SK-N-MC (cell line): ENCODE measurements at regions not wholly inside any gene's neighbourhood (a gene's known extent, or its start where the extent isn't known, plus 50 kb on each side); places are given as distances from the start of the nearest gene placed in this dataset.

Source experiments
- DNase-seq: peaks from one replicate; pipeline ENCODE4 v3.0.0-alpha.2; 2011; ENCODE audit warnings: low read depth, low spot score
- H3K27ac ChIP-seq: fragments of 200-600 bp; sonication (generic); 2 replicates; pipeline ENCODE4 v1.5.1; 2016; ENCODE audit warnings: mixed run types
- H3K36me3 ChIP-seq: fragments of 200-600 bp; sonication (generic); 2 replicates; pipeline ENCODE4 v1.6.1; 2017; ENCODE audit warnings: antibody characterized with exemption, low read length, mixed read lengths; ENCODE audit not compliant: insufficient read depth
- H3K4me3 ChIP-seq: fragments of 200-600 bp; sonication (generic); 2 replicates; pipeline ENCODE4 v1.5.1; 2016
- H3K9ac ChIP-seq: fragments of 200-600 bp; sonication (generic); 2 replicates; pipeline ENCODE4 v1.8.0; 2017; ENCODE audit warnings: mixed run types, mixed read lengths; ENCODE audit not compliant: insufficient read length
- H3K9me3 ChIP-seq: fragments of 200-600 bp; sonication (generic); 2 replicates; pipeline ENCODE4 v1.6.1; 2017; ENCODE audit warnings: low read depth, mild to moderate bottlenecking, antibody characterized with exemption, low read length, moderate library complexity, mixed read lengths
- EZH2 ChIP-seq: fragments of 200-600 bp; sonication (generic); IDR thresholded peaks from one replicate; pipeline ENCODE4 v1.6.1; 2017; ENCODE audit warnings: antibody characterized with exemption
- FOXP2 ChIP-seq: optimal IDR thresholded peaks from 2 replicates; pipeline ENCODE3; 2011; ENCODE audit warnings: mild to moderate bottlenecking, moderate library complexity; ENCODE audit not compliant: insufficient read depth; ENCODE audit errors: extremely low read length, control extremely low read depth
- POLR2AphosphoS5 ChIP-seq: IDR thresholded peaks from 2 replicates; pipeline ENCODE4 v1.6.1; 2012; ENCODE audit warnings: mild to moderate bottlenecking, low read depth, low read length, borderline replicate concordance

DNA sequence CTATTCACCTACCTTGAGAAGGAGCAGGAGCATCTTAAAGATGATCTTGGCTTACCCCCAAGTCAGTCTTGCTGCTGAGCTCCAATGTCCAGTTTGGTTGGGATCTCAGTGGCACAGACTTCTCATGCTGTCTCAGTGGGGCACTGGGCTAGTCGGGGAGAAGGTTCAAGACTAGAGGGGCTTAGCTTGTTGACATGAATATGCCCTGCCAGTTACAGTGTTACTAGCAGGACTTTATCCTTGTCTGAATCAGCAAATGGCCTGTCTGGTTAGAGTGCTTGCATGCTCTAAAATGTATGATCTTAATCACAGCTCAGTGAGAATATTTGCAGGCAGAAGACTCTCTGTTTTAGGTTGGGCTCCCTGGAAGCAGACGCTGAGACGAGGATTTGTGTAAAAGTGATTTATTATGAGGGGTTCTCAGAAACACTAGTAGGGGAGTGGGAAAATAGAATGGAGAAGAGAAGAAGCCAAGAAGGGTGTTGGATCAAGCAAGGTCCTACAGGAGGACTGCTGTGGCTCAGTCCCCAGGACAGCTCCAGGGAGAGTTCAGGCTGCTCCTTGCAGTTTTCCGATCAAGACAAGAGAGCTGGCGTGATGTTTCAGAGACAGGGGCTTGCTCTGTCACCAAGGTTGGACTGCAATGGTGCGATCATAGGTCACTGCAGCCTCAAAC is 150.4 kb upstream of the HS3ST2 start:
- Histone ChIP-seq H3K4me3 (no peak overlapping the region), H3K9me3 (no peaks in the 10 kb centered on the region)

DNA sequence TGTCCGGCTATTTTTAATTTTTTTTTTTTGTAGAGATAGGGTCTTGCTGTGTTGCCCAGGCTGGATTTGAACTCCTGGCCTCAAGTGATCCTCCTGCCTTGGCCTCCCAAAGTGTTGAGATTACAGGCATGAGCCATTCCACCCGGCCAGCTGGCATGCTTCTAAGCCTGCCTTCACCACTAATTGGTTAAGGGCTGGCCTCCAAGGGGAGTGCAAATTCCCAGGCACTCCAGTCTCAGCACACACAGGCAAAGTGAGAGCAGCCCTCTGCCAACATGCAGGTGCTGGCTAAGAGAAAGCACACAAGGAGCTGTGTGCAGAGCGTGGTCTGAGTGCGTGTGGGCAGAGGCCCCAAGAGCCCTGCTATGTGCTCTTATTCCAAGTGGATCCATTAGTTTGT is 149.8 kb upstream of the HS3ST2 start:
- no peak overlapping the region for H3K4me3 ChIP-seq
- TF ChIP-seq EZH2: no peak
- no peak for TF ChIP-seq POLR2AphosphoS5
- TF ChIP-seq FOXP2: no peak
- no peaks in the 10 kb centered on the region for H3K36me3 ChIP-seq
- DNase-seq: no peak
- H3K27ac ChIP-seq: no peak overlapping the region
- no peaks in the 10 kb centered on the region for H3K9me3 ChIP-seq
- no peak overlapping the region for H3K9ac ChIP-seq

More for the DNA sequence above, 150.4 kb upstream of the HS3ST2 start:
- no peak for DNase-seq
- TF ChIP-seq FOXP2 (no peak), EZH2 (no peak), POLR2AphosphoS5 (no peak)
- Histone ChIP-seq H3K9ac (no peak overlapping the region), H3K36me3 (no peaks in the 10 kb centered on the region), H3K27ac (no peak overlapping the region)

GRCh38 chr16:22664561-22664997 is 149.4 kb upstream of the HS3ST2 start:
- DNase-seq: no peak
- H3K36me3 ChIP-seq: no peaks in the 10 kb centered on the region
- no peak overlapping the region for H3K9ac ChIP-seq
- H3K27ac ChIP-seq: no peak overlapping the region
- no peaks in the 10 kb centered on the region for H3K9me3 ChIP-seq
- TF ChIP-seq EZH2: no peak
- no peak for TF ChIP-seq POLR2AphosphoS5
- no peak for TF ChIP-seq FOXP2
- no peak overlapping the region for H3K4me3 ChIP-seq

- Histone ChIP-seq H3K27ac (no peak overlapping the region), H3K9ac (no peak overlapping the region)
These were observed 148.7 kb upstream of the HS3ST2 start for GRCh38 chr16:22665048-22665797.

GRCh38 chr16:22665803-22666202 is 148.2 kb upstream of the HS3ST2 start:
- Histone ChIP-seq H3K27ac (no peak overlapping the region), H3K4me3 (no peak overlapping the region), H3K36me3 (no peaks in the 10 kb centered on the region), H3K9ac (no peak overlapping the region), H3K9me3 (no peaks in the 10 kb centered on the region)
- no peak for DNase-seq
- no peak for TF ChIP-seq FOXP2
- no peak for TF ChIP-seq POLR2AphosphoS5
- TF ChIP-seq EZH2: no peak

More at GRCh38 chr16:22665048-22665797, 148.7 kb upstream of the HS3ST2 start:
- no peak for DNase-seq
- no peak overlapping the region for H3K4me3 ChIP-seq
- no peaks in the 10 kb centered on the region for H3K9me3 ChIP-seq
- no peaks in the 10 kb centered on the region for H3K36me3 ChIP-seq
- TF ChIP-seq FOXP2 (no peak), EZH2 (no peak), POLR2AphosphoS5 (no peak)

- no peak overlapping the region for H3K9ac ChIP-seq
- no peak overlapping the region for H3K27ac ChIP-seq
- TF ChIP-seq EZH2: no peak
- TF ChIP-seq FOXP2: no peak
- TF ChIP-seq POLR2AphosphoS5: no peak
- DNase-seq: no peak
- H3K9me3 ChIP-seq: no peaks in the 10 kb centered on the region
- H3K36me3 ChIP-seq: no peaks in the 10 kb centered on the region
- H3K4me3 ChIP-seq: no peak overlapping the region
These were observed 145.6 kb upstream of the HS3ST2 start for GRCh38 chr16:22668318-22668717.

GRCh38 chr16:22670044-22670536 is 143.9 kb upstream of the HS3ST2 start:
- no peak for TF ChIP-seq EZH2
- TF ChIP-seq POLR2AphosphoS5: no peak
- no peak for TF ChIP-seq FOXP2
- no peaks in the 10 kb centered on the region for H3K36me3 ChIP-seq
- H3K9ac ChIP-seq: no peak overlapping the region
- no peaks in the 10 kb centered on the region for H3K9me3 ChIP-seq
- H3K4me3 ChIP-seq: no peak overlapping the region
- H3K27ac ChIP-seq: no peak overlapping the region
- no peak for DNase-seq

DNA sequence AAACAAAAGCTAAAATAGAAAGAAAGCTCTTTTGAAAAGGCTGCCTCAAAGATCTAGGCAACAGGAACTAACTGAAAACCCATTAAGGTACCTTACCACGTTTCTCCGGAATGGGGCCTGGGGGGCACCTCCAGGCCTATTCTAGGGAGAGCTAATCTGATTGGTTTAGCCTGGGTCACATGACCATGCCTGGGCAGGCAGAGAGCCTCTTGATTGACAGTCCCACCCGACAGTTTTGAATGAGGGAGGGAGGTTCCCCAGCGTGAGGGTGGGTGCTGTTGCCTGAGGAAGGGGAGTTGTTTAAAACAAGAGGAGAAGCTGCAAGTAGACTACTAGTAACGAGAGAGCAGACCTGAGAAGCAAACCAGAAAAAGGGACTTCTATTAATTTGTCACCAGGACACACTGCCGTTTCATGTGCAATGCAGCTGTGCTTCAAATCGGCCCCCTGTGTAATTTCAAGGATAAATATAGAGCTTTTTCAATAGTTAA is 143.4 kb upstream of the HS3ST2 start:
- Histone ChIP-seq H3K36me3 (no peaks in the 10 kb centered on the region), H3K9me3 (no peaks in the 10 kb centered on the region), H3K27ac (no peak overlapping the region), H3K9ac (no peak overlapping the region), H3K4me3 (no peak overlapping the region)
- TF ChIP-seq FOXP2 (no peak), EZH2 (no peak), POLR2AphosphoS5 (no peak)
- no peak for DNase-seq
